ENCODE measurements at regions not wholly inside any gene's neighbourhood (a gene's known extent, or its start where the extent isn't known, plus 50 kb on each side); places are given as distances from the start of the nearest gene placed in this dataset.

DNA sequence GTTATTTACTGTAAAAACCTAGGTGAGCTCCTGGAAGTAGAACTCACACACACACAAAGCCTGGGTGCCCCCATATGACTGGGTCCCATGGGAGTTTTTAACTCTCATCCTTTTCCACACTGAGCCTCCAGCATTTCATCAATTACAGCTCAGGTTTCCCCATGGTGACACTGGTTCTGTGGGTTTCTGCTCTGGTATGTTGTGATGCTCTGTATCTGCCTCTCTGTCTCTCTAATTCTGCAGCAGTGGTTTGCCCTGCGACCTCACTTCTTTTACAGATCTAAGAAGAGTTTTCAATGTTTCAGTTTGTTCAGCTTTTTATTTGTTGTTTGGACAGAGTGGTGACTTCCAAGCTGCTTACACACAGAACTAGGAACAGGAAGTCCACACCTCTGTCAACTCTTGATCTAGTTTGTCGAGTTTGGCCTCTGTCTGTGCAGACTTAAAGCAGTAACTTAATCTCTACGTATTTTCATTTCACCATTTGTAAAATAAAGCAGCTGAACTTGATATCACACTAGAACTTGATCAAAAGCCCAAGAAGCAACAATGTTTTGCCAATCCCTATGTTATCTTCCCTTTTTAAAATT lies 554.3 kb downstream of the EPHA7 start:
- H3K36me3 ChIP-seq (ENCODE audit: low read depth) = no peaks in the 10 kb centered on the region
- no peaks in the 10 kb centered on the region for H3K79me2 ChIP-seq (ENCODE audit: low read depth)
- no TSS peak for BruUV-seq (replicated peaks)
- no peaks in the 10 kb centered on the region for H4K20me1 ChIP-seq (ENCODE audit: insufficient read depth)
- no peaks in the 10 kb centered on the region; the same call in 1 of the 2 replicates for H3K9me2 ChIP-seq (ENCODE audit: insufficient read depth)
- H3F3A ChIP-seq (ENCODE audit: insufficient read depth, low read depth) = no peaks in the 10 kb centered on the region
- no peak overlapping the region for H3K4me2 ChIP-seq
- H3K4me1 ChIP-seq (replicated peaks; ENCODE audit: insufficient read depth) = no peaks in the 10 kb centered on the region
- no peaks in the 10 kb centered on the region for H3K9me3 ChIP-seq (ENCODE audit: insufficient read depth, low read depth)
- no peak for DNase-seq
- H3K27ac ChIP-seq = no peak overlapping the region
- TF ChIP-seq, protein P1, sequence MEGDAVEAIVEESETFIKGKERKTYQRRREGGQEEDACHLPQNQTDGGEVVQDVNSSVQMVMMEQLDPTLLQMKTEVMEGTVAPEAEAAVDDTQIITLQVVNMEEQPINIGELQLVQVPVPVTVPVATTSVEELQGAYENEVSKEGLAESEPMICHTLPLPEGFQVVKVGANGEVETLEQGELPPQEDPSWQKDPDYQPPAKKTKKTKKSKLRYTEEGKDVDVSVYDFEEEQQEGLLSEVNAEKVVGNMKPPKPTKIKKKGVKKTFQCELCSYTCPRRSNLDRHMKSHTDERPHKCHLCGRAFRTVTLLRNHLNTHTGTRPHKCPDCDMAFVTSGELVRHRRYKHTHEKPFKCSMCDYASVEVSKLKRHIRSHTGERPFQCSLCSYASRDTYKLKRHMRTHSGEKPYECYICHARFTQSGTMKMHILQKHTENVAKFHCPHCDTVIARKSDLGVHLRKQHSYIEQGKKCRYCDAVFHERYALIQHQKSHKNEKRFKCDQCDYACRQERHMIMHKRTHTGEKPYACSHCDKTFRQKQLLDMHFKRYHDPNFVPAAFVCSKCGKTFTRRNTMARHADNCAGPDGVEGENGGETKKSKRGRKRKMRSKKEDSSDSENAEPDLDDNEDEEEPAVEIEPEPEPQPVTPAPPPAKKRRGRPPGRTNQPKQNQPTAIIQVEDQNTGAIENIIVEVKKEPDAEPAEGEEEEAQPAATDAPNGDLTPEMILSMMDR (conservative IDR thresholded peaks at IDR 0.05) = no peak
- TF ChIP-seq EZH2 (IDR thresholded peaks at IDR 0.05; ENCODE audit: low read depth) = no peak
- intact Hi-C loops (cut with micrococcal nuclease; ENCODE audit: unreplicated experiment) = no loop called here
- POLR2A ChIA-PET (ENCODE audit: unreplicated experiment) = interaction anchor here (0.6 kb wide), 1 partner anchor 555 kb away, joined by 3 read pairs; the partner anchor contains the start of gene EPHA7
- H3K27me3 ChIP-seq (ENCODE audit: insufficient read depth, low read depth) = no peaks in the 10 kb centered on the region
- no peak overlapping the region for H2AFZ ChIP-seq
- CTCF ChIA-PET = no interaction called here
- H3K4me3 ChIP-seq = no peak overlapping the region

DNA sequence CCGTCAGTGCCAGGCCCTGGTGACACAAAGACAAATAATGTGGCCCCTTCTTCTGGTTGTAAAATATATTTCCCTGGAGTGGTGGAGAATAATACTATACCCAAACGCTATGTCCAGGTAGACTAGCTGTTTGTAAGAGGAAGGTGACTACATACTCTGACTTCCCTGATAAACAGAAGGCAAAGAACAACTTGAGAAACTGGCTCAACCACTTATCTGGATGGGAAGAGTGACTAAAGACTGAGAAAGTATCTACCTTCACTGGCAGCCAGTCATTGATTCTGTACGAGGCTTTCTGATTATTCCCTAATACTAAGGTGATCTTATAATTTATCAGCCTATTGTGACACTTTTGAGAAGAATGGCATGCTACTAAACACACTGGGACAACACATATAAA lies 569.7 kb downstream of the EPHA7 start:
- Histone ChIP-seq H3K79me2 (ENCODE audit: low read depth) (no peaks in the 10 kb centered on the region), H3K36me3 (ENCODE audit: low read depth) (no peaks in the 10 kb centered on the region), H3K4me2 (no peak overlapping the region), H4K20me1 (ENCODE audit: insufficient read depth) (no peaks in the 10 kb centered on the region), H3K27me3 (ENCODE audit: insufficient read depth, low read depth) (no peaks in the 10 kb centered on the region), H3F3A (ENCODE audit: insufficient read depth, low read depth) (no peaks in the 10 kb centered on the region), H3K4me1 (replicated peaks; ENCODE audit: insufficient read depth) (no peaks in the 10 kb centered on the region), H3K9me2 (ENCODE audit: insufficient read depth) (no peaks in the 10 kb centered on the region), H3K4me3 (no peak overlapping the region), H3K9me3 (ENCODE audit: insufficient read depth, low read depth) (no peaks in the 10 kb centered on the region), H2AFZ (no peak overlapping the region), H3K27ac (no peak overlapping the region)
- no TSS peak for BruUV-seq (replicated peaks)
- intact Hi-C loops (cut with micrococcal nuclease; ENCODE audit: unreplicated experiment) = no loop called here
- TF ChIP-seq, protein P1 (conservative IDR thresholded peaks at IDR 0.05) = no peak
- TF ChIP-seq EZH2 (IDR thresholded peaks at IDR 0.05; ENCODE audit: low read depth) = no peak
- CTCF ChIA-PET = no interaction called here
- POLR2A ChIA-PET (ENCODE audit: unreplicated experiment) = no interaction called here
- DNase-seq = peak; percentile 13 to 38

GRCh38 chr6:92848901-92849300 lies 570.5 kb downstream of the EPHA7 start:
- Histone ChIP-seq H3K9me3 (ENCODE audit: insufficient read depth, low read depth) (no peaks in the 10 kb centered on the region), H3K36me3 (ENCODE audit: low read depth) (no peaks in the 10 kb centered on the region), H3K9me2 (ENCODE audit: insufficient read depth) (no peaks in the 10 kb centered on the region), H3F3A (ENCODE audit: insufficient read depth, low read depth) (no peaks in the 10 kb centered on the region), H3K27me3 (ENCODE audit: insufficient read depth, low read depth) (no peaks in the 10 kb centered on the region), H4K20me1 (ENCODE audit: insufficient read depth) (no peaks in the 10 kb centered on the region), H3K27ac (no peak overlapping the region), H3K79me2 (ENCODE audit: low read depth) (no peaks in the 10 kb centered on the region), H2AFZ (no peak overlapping the region), H3K4me1 (replicated peaks; ENCODE audit: insufficient read depth) (no peaks in the 10 kb centered on the region), H3K4me3 (no peak overlapping the region), H3K4me2 (no peak overlapping the region)
- POLR2A ChIA-PET (ENCODE audit: unreplicated experiment) = no interaction called here
- TF ChIP-seq EZH2 (IDR thresholded peaks at IDR 0.05; ENCODE audit: low read depth) = no peak
- TF ChIP-seq, protein P1 (conservative IDR thresholded peaks at IDR 0.05) = no peak
- intact Hi-C loops (cut with micrococcal nuclease; ENCODE audit: unreplicated experiment) = no loop called here
- CTCF ChIA-PET = no interaction called here
- DNase-seq = no peak
- no TSS peak for BruUV-seq (replicated peaks)
